ENCODE measurements at regions not wholly inside any gene's neighbourhood (a gene's known extent, or its start where the extent isn't known, plus 50 kb on each side); places are given as distances from the start of the nearest gene placed in this dataset.

DNA sequence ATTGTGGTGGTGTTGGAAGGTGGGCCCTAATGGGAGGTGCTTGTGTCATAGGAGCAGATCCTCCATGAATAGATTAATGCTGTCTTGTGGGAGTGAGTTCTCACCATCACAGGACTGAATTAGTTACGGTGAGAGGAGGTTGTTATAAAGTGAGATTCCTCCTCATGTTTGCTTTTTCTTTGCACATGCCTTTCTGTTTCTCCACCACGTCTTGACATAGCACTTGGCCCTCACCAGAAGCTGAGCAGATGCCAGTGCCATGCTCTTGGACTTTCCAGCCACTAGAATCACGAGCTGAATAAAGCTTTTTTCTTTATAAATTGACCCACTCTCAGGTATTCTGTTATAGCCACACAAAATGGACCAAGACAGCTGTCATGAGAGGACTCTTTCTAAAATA lies 194.8 kb downstream of the PTPRU start:
- H3K36me3 ChIP-seq (ENCODE audit: insufficient read depth, low read length) = no peaks in the 10 kb centered on the region
- no peaks in the 10 kb centered on the region for H3F3A ChIP-seq (ENCODE audit: low read depth)
- H3K9me2 ChIP-seq (replicated peaks; ENCODE audit: low read depth, low read length) = no peaks in the 10 kb centered on the region
- H3K4me3 ChIP-seq (ENCODE audit: low read length, poor library complexity, severe bottlenecking) = no peak overlapping the region
- no peak overlapping the region for H3K4me2 ChIP-seq (ENCODE audit: low read depth, low read length, poor library complexity, severe bottlenecking)
- no peak overlapping the region for H3K9ac ChIP-seq (ENCODE audit: low read depth, low read length, poor library complexity, severe bottlenecking)
- H3K9me3 ChIP-seq (ENCODE audit: insufficient read depth, low read depth, low read length) = no peaks in the 10 kb centered on the region
- no peaks in the 10 kb centered on the region for H4K20me1 ChIP-seq (ENCODE audit: insufficient read depth, low read length, poor library complexity, severe bottlenecking)
- no peak overlapping the region for H2AFZ ChIP-seq (ENCODE audit: low read length)
- no peaks in the 10 kb centered on the region for H3K79me2 ChIP-seq (ENCODE audit: insufficient read depth, low read length)
- no peak for TF ChIP-seq EZH2phosphoT487 (IDR thresholded peaks at IDR 0.05; ENCODE audit: borderline replicate concordance)
- TF ChIP-seq CTCF (conservative IDR thresholded peaks at IDR 0.05; ENCODE audit: low read length) = no peak
- no peaks in the 10 kb centered on the region for H3K4me1 ChIP-seq (ENCODE audit: insufficient read depth, low read length, poor library complexity, severe bottlenecking)
- H3K27me3 ChIP-seq (ENCODE audit: insufficient read depth, low read length, poor library complexity, severe bottlenecking) = no peaks in the 10 kb centered on the region

DNA sequence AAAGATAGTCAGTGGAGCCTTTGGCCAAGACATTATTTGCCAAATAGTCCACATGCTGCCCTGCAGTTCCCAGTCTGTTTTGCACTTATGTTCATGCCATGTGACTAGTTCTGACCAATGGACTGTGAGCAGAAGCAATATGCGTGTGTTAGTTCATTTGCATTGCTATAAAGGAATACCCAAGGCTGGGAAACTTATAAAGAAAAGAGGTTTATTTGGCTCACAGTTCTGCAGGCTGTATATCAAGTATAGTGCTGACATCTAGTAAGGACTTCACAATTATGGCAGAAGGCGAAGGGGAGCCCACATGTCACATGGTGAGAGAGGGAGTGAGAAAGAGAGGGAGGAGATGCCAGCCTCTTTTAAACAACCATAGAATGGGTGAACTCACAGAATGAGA lies 193.3 kb downstream of the PTPRU start:
- Histone ChIP-seq H3K79me2 (ENCODE audit: insufficient read depth, low read length) (no peaks in the 10 kb centered on the region), H3F3A (ENCODE audit: low read depth) (no peaks in the 10 kb centered on the region), H3K9ac (ENCODE audit: low read depth, low read length, poor library complexity, severe bottlenecking) (no peak overlapping the region), H3K4me2 (ENCODE audit: low read depth, low read length, poor library complexity, severe bottlenecking) (no peak overlapping the region), H4K20me1 (ENCODE audit: insufficient read depth, low read length, poor library complexity, severe bottlenecking) (no peaks in the 10 kb centered on the region), H2AFZ (ENCODE audit: low read length) (no peak overlapping the region), H3K27me3 (ENCODE audit: insufficient read depth, low read length, poor library complexity, severe bottlenecking) (no peaks in the 10 kb centered on the region), H3K9me2 (replicated peaks; ENCODE audit: low read depth, low read length) (no peaks in the 10 kb centered on the region), H3K36me3 (ENCODE audit: insufficient read depth, low read length) (no peaks in the 10 kb centered on the region), H3K4me3 (ENCODE audit: low read length, poor library complexity, severe bottlenecking) (no peak overlapping the region), H3K4me1 (ENCODE audit: insufficient read depth, low read length, poor library complexity, severe bottlenecking) (no peaks in the 10 kb centered on the region), H3K9me3 (ENCODE audit: insufficient read depth, low read depth, low read length) (no peaks in the 10 kb centered on the region)
- TF ChIP-seq CTCF (conservative IDR thresholded peaks at IDR 0.05; ENCODE audit: low read length) (no peak), EZH2phosphoT487 (IDR thresholded peaks at IDR 0.05; ENCODE audit: borderline replicate concordance) (no peak)

DNA sequence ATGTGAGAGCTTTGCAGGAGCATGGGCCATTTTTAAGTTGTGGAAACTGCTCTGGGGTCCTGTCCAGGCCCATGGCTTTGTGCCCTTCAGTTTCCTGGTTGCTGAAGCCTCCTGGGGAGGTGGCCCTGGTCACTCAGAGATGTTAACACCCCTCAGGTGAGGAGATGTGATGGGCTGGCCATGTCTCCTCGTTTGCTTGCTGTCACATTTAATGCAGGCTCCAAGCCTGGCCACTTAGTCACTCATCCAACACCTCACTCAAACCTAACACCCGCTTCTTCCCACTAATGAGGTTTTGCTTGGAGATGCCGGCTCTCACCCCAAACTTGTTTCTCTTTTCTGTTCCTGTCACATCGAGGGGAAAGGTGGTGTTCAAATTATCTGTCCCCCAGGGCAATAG lies 192.7 kb downstream of the PTPRU start:
- H3K36me3 ChIP-seq (ENCODE audit: insufficient read depth, low read length) = no peaks in the 10 kb centered on the region
- no peak overlapping the region for H3K9ac ChIP-seq (ENCODE audit: low read depth, low read length, poor library complexity, severe bottlenecking)
- H3K4me3 ChIP-seq (ENCODE audit: low read length, poor library complexity, severe bottlenecking) = no peak overlapping the region
- H3F3A ChIP-seq (ENCODE audit: low read depth) = no peaks in the 10 kb centered on the region
- H3K4me1 ChIP-seq (ENCODE audit: insufficient read depth, low read length, poor library complexity, severe bottlenecking) = no peaks in the 10 kb centered on the region
- H2AFZ ChIP-seq (ENCODE audit: low read length) = no peak overlapping the region
- no peaks in the 10 kb centered on the region for H3K79me2 ChIP-seq (ENCODE audit: insufficient read depth, low read length)
- no peak for TF ChIP-seq CTCF (conservative IDR thresholded peaks at IDR 0.05; ENCODE audit: low read length)
- no peak for TF ChIP-seq EZH2phosphoT487 (IDR thresholded peaks at IDR 0.05; ENCODE audit: borderline replicate concordance)
- H3K27me3 ChIP-seq (ENCODE audit: insufficient read depth, low read length, poor library complexity, severe bottlenecking) = no peaks in the 10 kb centered on the region
- no peaks in the 10 kb centered on the region for H3K9me2 ChIP-seq (replicated peaks; ENCODE audit: low read depth, low read length)
- no peaks in the 10 kb centered on the region for H4K20me1 ChIP-seq (ENCODE audit: insufficient read depth, low read length, poor library complexity, severe bottlenecking)
- no peak overlapping the region for H3K4me2 ChIP-seq (ENCODE audit: low read depth, low read length, poor library complexity, severe bottlenecking)
- H3K9me3 ChIP-seq (ENCODE audit: insufficient read depth, low read depth, low read length) = no peaks in the 10 kb centered on the region
